A172 (cell line): ENCODE measurements at regions not wholly inside any gene's neighbourhood (a gene's known extent, or its start where the extent isn't known, plus 50 kb on each side); places are given as distances from the start of the nearest gene placed in this dataset.
A peak's percentile ranks its signal among the peaks of the same experiment; 100 is the strongest.

Experiments used
- DNase-seq: peaks from one replicate; pipeline ENCODE4 v3.0.0-alpha.2; 2015; ENCODE audit warnings: low spot score

DNA sequence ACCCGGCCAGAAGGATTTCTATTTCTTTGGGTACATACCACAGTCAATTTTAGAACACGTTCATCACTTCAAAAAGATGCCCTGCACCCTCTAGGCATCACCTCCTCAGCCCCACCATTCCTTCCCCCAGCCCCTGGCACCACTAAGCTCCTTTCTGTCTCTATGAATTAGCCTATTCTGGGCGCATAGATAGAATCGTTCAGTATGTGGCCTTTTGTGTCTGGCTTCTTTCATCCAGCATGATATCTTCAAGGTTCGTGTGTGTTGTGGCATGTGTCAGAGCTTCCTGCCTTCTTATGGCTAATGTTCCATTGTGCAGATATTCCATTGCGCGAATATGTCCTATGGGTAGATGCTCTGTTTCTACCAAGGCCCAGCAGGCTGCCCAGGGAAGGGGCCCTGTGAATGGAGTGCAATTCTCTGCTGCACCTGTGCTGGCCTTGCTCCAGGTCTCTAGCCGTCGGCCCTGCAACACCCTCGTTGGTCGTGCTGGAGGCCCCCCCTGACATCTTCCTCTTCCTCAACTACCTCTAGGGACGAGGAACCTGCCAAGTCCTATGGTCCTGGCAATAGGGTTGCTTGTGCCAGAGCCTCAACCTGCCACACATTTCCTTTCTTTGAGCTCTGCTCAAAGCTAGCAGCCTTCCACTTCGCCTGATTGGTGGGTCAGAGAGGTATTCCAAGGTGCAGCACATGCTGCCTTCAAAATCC is 113.5 kb downstream of the RIPK4 start:
- no peak for DNase-seq

GRCh38 chr21:41651830-41652229 is 115.0 kb downstream of the RIPK4 start:
- no peak for DNase-seq

- DNase-seq: no peak
Measured at GRCh38 chr21:41651406-41651805, 115.4 kb downstream of the RIPK4 start.

DNA sequence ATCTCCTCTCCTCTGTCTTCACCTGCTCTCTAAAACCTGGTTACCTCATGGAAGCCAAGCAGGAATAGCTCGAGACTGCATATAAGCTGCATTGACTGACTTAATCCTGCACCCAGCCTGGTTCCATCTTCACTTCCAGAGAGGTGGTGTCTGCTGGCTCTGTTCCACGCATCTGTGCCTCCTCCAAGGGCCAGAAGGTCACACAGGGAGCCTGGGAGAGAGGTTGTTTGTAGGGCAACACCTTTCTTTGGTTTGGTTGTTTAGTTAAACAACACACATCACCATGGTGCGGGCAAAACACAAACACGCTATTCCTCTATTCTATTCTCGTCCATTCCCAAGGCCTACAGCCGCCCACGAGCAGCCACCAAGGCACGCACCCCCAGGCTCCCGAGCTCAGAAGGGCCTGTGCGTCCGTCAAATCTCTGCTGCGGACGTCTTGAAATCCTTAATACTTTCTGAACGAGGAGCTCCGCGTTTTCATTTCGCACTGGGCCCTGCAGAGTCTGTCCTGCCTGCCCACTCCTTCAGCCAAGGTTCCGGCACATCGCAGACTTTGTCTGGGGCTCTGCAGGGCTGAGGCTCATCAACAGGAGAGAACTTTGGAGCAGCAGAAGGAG is 116.2 kb downstream of the RIPK4 start:
- no peak for DNase-seq

GRCh38 chr21:41648591-41649031 is 118.2 kb downstream of the RIPK4 start:
- peak; percentile 89 for DNase-seq

DNA sequence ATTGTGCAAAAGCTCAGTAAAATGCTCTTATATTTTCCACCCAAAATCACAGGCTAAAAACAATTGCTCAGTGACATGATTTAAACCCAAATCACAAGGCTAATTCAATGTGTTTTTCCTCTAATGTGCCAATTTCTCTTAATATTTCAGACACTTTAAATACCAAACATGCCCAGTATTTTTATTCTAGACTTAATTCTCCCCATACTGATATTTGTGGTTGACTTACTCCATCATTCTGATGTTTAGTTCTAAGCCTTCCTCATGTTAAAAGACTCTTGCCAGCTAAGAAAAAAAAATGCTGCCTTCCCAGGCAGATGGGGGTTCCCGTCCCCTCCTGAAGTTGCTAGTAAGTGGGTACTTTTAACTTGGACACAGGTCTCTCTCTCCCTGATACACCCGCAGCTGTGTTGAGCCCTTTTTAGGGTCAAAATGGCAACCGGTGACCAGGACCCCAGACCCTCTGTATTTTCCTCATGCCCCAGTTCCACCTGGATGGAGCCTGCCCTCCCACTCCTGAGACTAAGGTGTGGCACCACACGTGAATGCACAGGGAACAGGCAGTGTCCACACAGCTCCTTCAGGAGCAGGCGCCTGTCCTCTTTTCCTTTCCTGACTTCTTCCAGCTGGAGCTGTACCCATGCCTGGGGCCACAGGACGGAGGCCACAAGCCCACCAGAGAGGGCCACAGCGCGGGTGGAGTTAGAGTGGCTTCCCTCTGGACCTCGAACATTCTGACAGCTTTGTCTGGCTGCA is 118.9 kb downstream of the RIPK4 start:
- no peak for DNase-seq

- peak; percentile 87 for DNase-seq
Measured at GRCh38 chr21:41643246-41643966, 123.4 kb downstream of the RIPK4 start.

DNA sequence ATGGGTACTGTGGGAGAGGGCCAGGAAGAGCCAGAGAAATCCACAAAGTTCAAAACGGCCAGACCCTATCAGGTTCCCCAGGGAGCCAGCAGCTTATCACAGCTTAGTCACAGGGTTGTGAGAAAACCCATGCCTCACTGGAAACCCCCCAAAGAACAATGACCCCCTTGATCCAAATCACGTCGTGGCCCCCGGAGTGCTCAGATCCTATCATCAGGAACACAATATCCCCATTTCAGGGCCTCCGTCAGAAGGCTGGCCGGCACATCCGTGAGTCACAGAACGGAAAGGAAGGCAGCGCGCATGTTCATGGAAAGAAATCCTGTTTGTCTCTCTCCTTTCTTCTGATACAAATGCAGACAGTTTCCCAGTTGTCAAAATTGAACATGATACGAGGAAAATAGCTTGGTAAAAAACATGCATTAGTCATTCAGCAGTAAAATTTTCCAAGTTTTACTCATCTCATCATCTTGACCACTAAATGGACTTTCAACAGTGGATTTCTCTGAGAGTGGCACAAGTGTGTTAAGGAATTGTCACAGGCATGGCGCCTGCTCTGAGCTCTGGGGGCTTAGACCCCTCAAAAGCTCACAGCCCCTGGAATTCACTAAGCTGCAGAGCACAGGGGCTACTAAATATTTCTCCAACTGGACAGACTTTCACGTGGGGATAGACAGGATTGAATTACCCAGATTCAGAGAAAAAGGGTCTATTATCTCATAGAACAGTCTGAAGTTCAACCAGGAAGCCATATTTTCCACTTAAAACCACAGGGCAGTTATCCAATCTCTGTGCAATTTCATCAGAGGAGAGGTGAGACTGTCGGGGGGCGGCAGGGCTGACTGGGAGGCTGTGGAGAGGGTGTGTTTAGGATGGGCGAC is 124.8 kb downstream of the RIPK4 start:
- peak; percentile 98 for DNase-seq

GRCh38 chr21:41641510-41641815 is 125.4 kb downstream of the RIPK4 start:
- DNase-seq: no peak

DNA sequence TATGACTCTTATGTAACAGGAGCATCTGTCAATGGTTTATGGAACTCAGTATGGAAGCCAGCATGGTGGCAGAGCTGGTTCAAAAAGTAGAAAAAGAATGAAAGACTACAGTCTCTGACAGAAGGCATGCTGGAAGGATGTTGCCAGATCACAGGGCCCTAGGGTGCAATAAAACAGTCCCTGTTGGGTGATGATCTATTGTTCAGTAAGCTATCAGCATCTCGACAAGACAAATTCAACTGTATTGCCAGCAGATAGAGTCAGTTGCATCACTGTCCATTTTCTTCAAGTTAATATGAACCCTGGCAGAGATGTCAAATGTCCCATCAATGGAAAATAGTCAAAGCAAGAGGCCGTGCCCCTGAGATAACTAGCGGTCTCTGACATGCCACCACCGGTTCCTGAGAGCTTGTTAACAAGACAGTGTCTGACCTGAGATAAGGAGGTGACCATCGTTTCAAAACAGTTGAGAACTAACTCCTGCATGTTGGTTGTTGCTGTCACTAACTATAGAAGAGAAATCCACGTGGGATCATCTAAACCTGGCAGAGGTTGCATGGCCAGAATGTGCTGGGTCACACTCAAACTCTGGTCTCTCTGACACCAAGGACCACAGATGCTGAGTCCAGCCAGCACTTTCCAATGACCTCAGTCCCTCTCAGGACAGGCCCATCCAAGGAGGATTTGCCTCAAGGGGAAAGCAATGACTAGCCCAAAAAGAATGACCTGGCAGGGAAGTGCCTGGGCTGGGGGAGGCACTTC is 125.9 kb downstream of the RIPK4 start:
- peak; percentile 75 for DNase-seq

- no peak for DNase-seq
Measured at GRCh38 chr21:41639766-41640165, 127.1 kb downstream of the RIPK4 start.

GRCh38 chr21:41639336-41639735 is 127.5 kb downstream of the RIPK4 start:
- DNase-seq: no peak

DNA sequence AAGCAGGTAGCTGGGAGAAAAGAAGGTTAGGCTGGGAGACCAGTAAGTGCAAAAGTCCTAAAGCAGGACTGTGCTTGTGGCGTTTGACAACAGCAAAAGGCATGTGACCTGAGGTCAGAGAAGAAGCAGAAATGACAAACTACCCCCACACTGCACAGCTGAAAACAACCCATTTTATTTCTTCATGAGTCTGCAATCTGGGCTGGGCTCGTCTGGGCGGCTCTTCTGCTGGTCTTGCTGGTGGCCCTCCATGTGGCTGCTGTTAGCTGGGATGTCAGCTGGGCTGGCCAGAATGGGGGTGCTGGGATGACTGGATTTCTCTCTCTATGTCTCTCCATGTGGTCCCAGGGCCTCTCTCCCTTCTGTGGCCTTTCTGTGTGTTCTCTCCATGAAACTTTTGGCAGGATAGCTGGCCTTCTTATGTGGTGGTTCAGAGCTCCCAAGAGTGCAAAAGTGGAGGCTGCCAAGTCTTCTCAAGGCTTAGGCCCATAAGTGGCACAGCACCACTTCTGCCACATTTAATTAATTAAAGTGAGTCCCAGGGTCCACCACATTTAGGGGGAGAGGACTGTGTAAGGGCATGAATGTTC is 128.6 kb downstream of the RIPK4 start:
- no peak for DNase-seq

DNA sequence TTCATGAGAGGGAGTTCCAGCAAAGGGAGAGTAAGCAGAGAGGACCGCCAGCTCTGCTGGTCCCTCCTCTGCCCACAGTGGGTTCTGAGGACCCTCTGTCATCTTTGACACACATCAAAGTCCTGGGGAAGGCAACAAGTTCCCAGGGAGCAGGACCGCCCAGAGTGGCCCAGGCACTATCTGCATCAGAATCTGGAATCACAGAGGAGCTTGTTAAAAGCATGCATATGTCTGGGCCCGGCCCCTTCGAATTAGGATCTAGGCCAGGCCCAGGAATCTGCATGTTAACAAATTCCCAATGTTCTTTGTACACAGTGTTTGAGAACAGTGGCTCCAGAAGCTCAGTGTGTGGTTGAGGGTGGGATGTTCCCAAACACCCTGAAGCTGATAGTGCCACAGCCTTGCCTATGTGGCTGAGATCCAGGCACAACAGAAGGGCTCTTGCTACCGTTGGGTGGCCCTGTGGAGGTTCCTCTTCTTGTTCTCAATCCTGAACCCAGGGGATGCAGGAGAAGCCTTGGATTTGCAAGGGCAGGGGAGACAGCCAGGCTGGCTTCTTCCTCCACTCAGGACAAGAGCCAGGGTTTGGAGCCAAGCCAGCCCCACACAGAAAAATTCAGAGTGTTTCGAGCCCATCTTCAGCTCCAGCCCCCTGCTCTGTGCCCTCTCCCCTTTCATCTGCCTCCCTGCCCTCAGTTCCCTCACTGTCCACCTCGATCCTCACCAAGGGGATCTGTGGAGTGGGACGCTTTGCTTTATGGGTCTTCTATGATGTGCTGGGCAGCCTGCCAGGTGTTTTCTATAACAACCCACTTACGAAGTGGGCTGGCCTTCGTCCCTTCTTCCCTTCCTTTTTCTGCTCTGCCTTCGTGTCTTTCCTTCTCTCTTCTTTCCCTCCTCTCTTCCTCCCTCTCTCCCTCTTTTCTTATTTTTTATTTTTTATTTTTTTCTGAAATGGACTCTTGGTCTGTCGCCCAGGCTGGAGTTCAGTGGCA is 129.0 kb upstream of the TMPRSS2 start:
- no peak for DNase-seq

DNA sequence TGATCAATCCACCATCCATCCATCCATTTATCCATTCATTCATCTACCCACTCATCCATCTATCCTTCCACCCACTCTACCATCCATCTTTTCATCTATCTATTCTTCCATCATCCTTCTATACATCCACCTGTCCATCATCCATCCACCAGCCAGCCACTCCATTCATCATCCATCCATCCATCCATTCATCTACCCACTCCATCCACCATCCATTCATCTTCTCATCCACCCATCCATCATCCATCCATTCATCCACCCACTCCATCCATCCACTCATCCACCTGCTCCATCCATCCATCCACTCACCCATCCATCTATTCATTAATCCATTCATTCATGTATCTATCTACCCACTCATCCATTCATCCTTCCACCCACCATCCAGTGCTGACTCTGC is 127.9 kb upstream of the TMPRSS2 start:
- no peak for DNase-seq

DNA sequence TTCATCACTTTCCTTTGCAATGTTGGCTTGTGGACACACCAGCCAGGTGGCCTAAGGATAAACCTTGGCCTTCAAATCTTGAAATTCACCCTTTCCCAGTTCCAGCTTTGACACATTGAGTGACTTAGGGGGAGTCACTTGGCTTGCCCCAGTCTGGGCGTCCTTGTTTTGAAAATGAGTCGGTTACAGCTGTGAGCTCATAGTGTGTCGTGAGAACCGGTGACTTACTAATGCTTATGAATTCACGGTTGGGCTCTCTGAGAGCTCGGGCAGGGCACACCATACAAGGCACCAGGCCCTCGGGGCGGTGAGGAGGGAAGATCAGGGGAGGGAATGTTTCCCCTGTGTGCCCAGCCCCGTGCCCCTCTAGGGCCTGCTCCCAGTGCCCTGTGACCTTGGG is 126.9 kb upstream of the TMPRSS2 start:
- no peak for DNase-seq

- DNase-seq: no peak
Measured at GRCh38 chr21:41634211-41634694, 126.3 kb upstream of the TMPRSS2 start.

- DNase-seq: no peak
Measured at GRCh38 chr21:41633627-41634026, 125.7 kb upstream of the TMPRSS2 start.
